GM12878 (cell line): ENCODE measurements at regions not wholly inside any gene's neighbourhood (a gene's known extent, or its start where the extent isn't known, plus 50 kb on each side); places are given as distances from the start of the nearest gene placed in this dataset.

Experiments
- ATAC-seq: fragments of 200-7000 bp; cut with Tn5 transposase; 3 replicates; pipeline ENCODE4 v1.9.1; 2020; ENCODE audit warnings: mild to moderate bottlenecking, moderate library complexity
- BruUV-seq: library from RNA; stranded (reverse); fragments of 400-500 nt; replicated peaks from 2 replicates; lab custom pipeline; 2021; lab: Mats Ljungman, UMichigan
- CTCF ChIA-PET: fragments of 300-600 bp; sonication (Branson Sonifier 250); formaldehyde crosslinking; extraction: SDS; loops from one replicate; lab custom pipeline; 2021; ENCODE audit warnings: inconsistent platforms; lab: Yijun Ruan, JAX
- POLR2A ChIA-PET: fragments of 350-600 bp; formaldehyde crosslinking; extraction: SDS; loops from one replicate; lab custom pipeline; 2021; ENCODE audit warnings: inconsistent platforms; lab: Charles Lee
- RAD21 ChIA-PET: fragments of 300-600 bp; sonication (Branson Sonifier 250); formaldehyde crosslinking; loops from one replicate; lab custom pipeline; 2023; ENCODE audit warnings: antibody characterized with exemption; ENCODE audit not compliant: unreplicated experiment; lab: Charles Lee
- SMC1A ChIA-PET: fragments of 300-600 bp; sonication (Branson Sonifier 250); formaldehyde crosslinking; loops from one replicate; lab custom pipeline; 2023; ENCODE audit not compliant: unreplicated experiment, uncharacterized antibody; lab: Charles Lee
- DNase-seq: peaks from one replicate; pipeline ENCODE4 v3.0.0-alpha.2; 2011; ENCODE audit warnings: low read depth, low spot score
- FAIRE-seq: peaks from 3 replicates; lab custom pipeline; 2011; peaks lifted over from hg19 to GRCh38; lab: Jason Lieb, UNC
- H2AFZ ChIP-seq: 2 replicates; pipeline ENCODE4 v1.6.0; 2011; ENCODE audit warnings: low read depth, low read length, control low read depth; ENCODE audit not compliant: control insufficient read depth
- H3K27ac ChIP-seq: 2 replicates; pipeline ENCODE4 v1.5.1; 2011; ENCODE audit warnings: control low read depth; ENCODE audit not compliant: control insufficient read depth, insufficient read depth
- H3K27me3 ChIP-seq, 2 experiments: replicated peaks in 1 of 2; 2 replicates each; pipeline versions ENCODE4 v1.6.0 to v1.6.1; 2011; ENCODE audit warnings: low read length in 1 of 2; ENCODE audit not compliant: control insufficient read depth in 2 of 2, insufficient read depth in 2 of 2
- H3K36me3 ChIP-seq, 2 experiments: 2 replicates each; pipeline ENCODE4 v1.5.1; 2011; ENCODE audit warnings: low read length in 1 of 2; ENCODE audit not compliant: control insufficient read depth in 2 of 2, insufficient read depth in 2 of 2
- H3K4me1 ChIP-seq: 2 replicates; pipeline ENCODE4 v1.6.1; 2011; ENCODE audit warnings: mild to moderate bottlenecking, low read length, moderate library complexity, mixed read lengths; ENCODE audit not compliant: control insufficient read depth, insufficient read depth
- H3K4me2 ChIP-seq: 2 replicates; pipeline ENCODE4 v1.6.0; 2011; ENCODE audit warnings: control low read depth; ENCODE audit not compliant: control insufficient read depth, insufficient read depth
- H3K4me3 ChIP-seq: fragments of 200-600 bp; sonication (generic); 2 replicates; pipeline ENCODE4 v1.5.1; 2016
- H3K79me2 ChIP-seq: 2 replicates; pipeline ENCODE4 v1.6.0; 2011; ENCODE audit warnings: low read length; ENCODE audit not compliant: control insufficient read depth, insufficient read depth
- H3K9ac ChIP-seq: 2 replicates; pipeline ENCODE4 v1.8.0; 2011; ENCODE audit warnings: low read length, control low read depth, mixed read lengths; ENCODE audit not compliant: control insufficient read depth, insufficient read depth
- H3K9me3 ChIP-seq: replicated peaks from 3 replicates; pipeline ENCODE4 v1.5.1; 2011; ENCODE audit warnings: mild to moderate bottlenecking, low read length; ENCODE audit not compliant: control insufficient read depth, insufficient read depth
- H4K20me1 ChIP-seq: 2 replicates; pipeline ENCODE4 v1.6.0; 2011; ENCODE audit not compliant: control insufficient read depth, insufficient read depth
- CBX5 ChIP-seq: sonication (generic); IDR thresholded peaks from 2 replicates; pipeline ENCODE4 v1.6.1; 2016; ENCODE audit warnings: low read depth, moderate library complexity, mild to moderate bottlenecking, inconsistent platforms
- CEBPB ChIP-seq, 2 experiments: fragments of 150-350 bp in 1 of 2; IDR thresholded peaks; 2 replicates each; pipeline ENCODE4 v1.6.1; 2012 to 2014; ENCODE audit warnings: low read depth in 2 of 2, low read length in 2 of 2, borderline replicate concordance in 1 of 2, inconsistent platforms in 1 of 2
- CHD2 ChIP-seq: IDR thresholded peaks from 2 replicates; pipeline ENCODE4 v1.6.1; 2011; ENCODE audit warnings: low read depth, low read length, improper control_type of control experiment, borderline replicate concordance
- CREM ChIP-seq: IDR thresholded peaks from 2 replicates; pipeline ENCODE4 v1.6.1; 2014; ENCODE audit warnings: antibody characterized with exemption, low read depth
- EED ChIP-seq: sonication (generic); IDR thresholded peaks from 2 replicates; pipeline ENCODE4 v1.6.1; 2016; ENCODE audit warnings: antibody characterized with exemption, low read depth
- ETV6 ChIP-seq, 2 experiments: fragments of 450-650 bp in 1 of 2; IDR thresholded peaks in 1 of 2; conservative IDR thresholded peaks in 1 of 2; 2 replicates each; pipeline ENCODE4 v1.6.1; 2014; ENCODE audit warnings: antibody characterized with exemption in 1 of 2, borderline replicate concordance in 1 of 2, low read depth in 1 of 2, mild to moderate bottlenecking in 1 of 2, moderate library complexity in 1 of 2
- HDGF ChIP-seq: fragments of 450-650 bp; IDR thresholded peaks from 2 replicates; pipeline ENCODE4 v1.6.1; 2016; ENCODE audit warnings: antibody characterized with exemption
- MEF2B ChIP-seq: fragments of 450-650 bp; IDR thresholded peaks from 2 replicates; pipeline ENCODE4 v1.6.1; 2018; ENCODE audit warnings: mild to moderate bottlenecking, moderate library complexity; ENCODE audit not compliant: partially characterized antibody, poor library complexity, severe bottlenecking
- SREBF2 ChIP-seq: IDR thresholded peaks from 2 replicates; pipeline ENCODE4 v1.6.1; 2012; ENCODE audit warnings: mild to moderate bottlenecking, low read length
- YBX1 ChIP-seq: fragments of 450-650 bp; IDR thresholded peaks from 2 replicates; pipeline ENCODE4 v1.6.1; 2016; ENCODE audit warnings: antibody characterized with exemption
- WGBS: methylation state at CpG from one replicate; pipeline ENCODE4 v1.1.6; 2016; ENCODE audit warnings: low lambda C conversion rate; ENCODE audit not compliant: insufficient replicate concordance, insufficient coverage; ENCODE audit errors: missing lambda C conversion rate; 5-methylcytosine and 5-hydroxymethylcytosine counted together
- in situ Hi-C: fragments of 300-500 bp; cut with MboI; formaldehyde crosslinking; loops from 9 replicates; pipeline ENCODE4 v1.14.3; 2018; ENCODE audit warnings: mixed read lengths
- intact Hi-C: fragments of 100-400 bp; cut with micrococcal nuclease; formaldehyde crosslinking; loops from one replicate; pipeline ENCODE4 v1.14.2; 2022; ENCODE audit not compliant: unreplicated experiment
- TF ChIP-seq, protein P1 (sequence below): IDR thresholded peaks from 2 replicates; pipeline ENCODE4 v1.6.1; 2012; ENCODE audit warnings: low read length, inconsistent platforms
- TF ChIP-seq, protein P2 (sequence below): fragments of 450-650 bp; formaldehyde crosslinking; IDR thresholded peaks from 2 replicates; pipeline ENCODE4 v1.4.0; 2022; ENCODE audit warnings: mild to moderate bottlenecking, moderate library complexity
- TF ChIP-seq, protein P3 (sequence below), 3 experiments: IDR thresholded peaks in 2 of 3; conservative IDR thresholded peaks in 1 of 3; 2 replicates each; pipeline ENCODE4 v1.5.1; 2011; ENCODE audit warnings: low read depth in 3 of 3, low read length in 3 of 3, mild to moderate bottlenecking in 3 of 3, control low read depth in 2 of 3, moderate library complexity in 2 of 3, inconsistent platforms in 1 of 3, mixed read lengths in 1 of 3; ENCODE audit not compliant: control insufficient read depth in 2 of 3, insufficient read depth in 1 of 3; ENCODE audit errors: extremely low read depth in 1 of 3
- TF ChIP-seq, protein P4 (sequence below): fragments of 450-650 bp; formaldehyde crosslinking; IDR thresholded peaks from 2 replicates; pipeline ENCODE4 v1.5.0; 2022; ENCODE audit warnings: mild to moderate bottlenecking, missing genetic modification characterization

DNA sequence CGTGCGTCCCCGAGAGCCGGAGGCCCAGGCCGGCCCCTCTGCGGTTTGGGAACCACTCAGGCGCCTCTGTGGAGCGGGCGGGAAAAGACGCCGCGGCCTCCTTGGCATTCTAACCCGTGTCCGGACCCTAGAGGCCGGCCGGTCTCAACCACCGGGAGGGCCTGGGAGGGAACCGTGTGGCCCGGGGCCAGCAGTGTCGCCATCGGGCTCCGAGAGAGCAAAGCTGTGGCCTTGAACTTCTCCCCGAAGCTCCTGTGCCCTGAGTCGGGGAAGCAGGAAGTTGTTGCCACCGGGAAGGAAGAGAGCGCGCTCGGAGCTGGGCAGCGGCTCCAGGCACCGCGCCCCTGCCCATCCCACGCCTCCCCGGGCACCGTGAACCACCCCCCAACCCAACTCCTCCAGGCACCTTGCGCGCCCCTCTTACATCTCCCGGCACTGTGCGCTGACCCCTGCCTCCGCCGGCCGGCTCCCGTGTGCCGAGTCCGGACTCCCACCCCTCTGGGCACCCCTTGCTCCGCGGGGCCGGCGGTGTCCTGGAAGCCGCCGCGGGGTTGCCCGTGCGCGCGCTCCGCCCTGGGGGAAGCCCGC is 80.0 kb upstream of the PPARA start:
- ChIA-PET POLR2A (no interaction called here), RAD21 (no interaction called here), SMC1A (no interaction called here), CTCF (no interaction called here)
- no TSS peak for BruUV-seq
- in situ Hi-C loops (no loop called here), intact Hi-C loops (no loop called here)
- Histone ChIP-seq H3K27me3 (peaks cover 0 to 3% of the 10 kb centered on the region in 2 experiments; a peak in 2 of 4 replicates), H4K20me1 (no peaks in the 10 kb centered on the region), H3K9ac (peak overlapping the region; percentile 78), H3K79me2 (peaks cover 41% of the 10 kb centered on the region), H3K9me3 (no peaks in the 10 kb centered on the region), H3K4me1 (peaks cover 6% of the 10 kb centered on the region), H3K4me2 (peak overlapping the region; percentile 79), H3K27ac (peak overlapping the region; percentile 77), H3K4me3 (peak overlapping the region; percentile 73), H3K36me3 (no peaks in the 10 kb centered on the region), H2AFZ (peak overlapping the region; percentile 46)
- ATAC-seq (no peak), DNase-seq (no peak), FAIRE-seq (no peak)
- 1% methylated on average over 56 of the region's 57 CpGs for WGBS
- no peak for TF ChIP-seq SREBF2
- TF ChIP-seq, protein P1, sequence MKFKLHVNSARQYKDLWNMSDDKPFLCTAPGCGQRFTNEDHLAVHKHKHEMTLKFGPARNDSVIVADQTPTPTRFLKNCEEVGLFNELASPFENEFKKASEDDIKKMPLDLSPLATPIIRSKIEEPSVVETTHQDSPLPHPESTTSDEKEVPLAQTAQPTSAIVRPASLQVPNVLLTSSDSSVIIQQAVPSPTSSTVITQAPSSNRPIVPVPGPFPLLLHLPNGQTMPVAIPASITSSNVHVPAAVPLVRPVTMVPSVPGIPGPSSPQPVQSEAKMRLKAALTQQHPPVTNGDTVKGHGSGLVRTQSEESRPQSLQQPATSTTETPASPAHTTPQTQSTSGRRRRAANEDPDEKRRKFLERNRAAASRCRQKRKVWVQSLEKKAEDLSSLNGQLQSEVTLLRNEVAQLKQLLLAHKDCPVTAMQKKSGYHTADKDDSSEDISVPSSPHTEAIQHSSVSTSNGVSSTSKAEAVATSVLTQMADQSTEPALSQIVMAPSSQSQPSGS = no peak
- TF ChIP-seq EED = 0 out of 2 replicates have a peak, but pooled peaks have one; percentile 18
- TF ChIP-seq, protein P2, sequence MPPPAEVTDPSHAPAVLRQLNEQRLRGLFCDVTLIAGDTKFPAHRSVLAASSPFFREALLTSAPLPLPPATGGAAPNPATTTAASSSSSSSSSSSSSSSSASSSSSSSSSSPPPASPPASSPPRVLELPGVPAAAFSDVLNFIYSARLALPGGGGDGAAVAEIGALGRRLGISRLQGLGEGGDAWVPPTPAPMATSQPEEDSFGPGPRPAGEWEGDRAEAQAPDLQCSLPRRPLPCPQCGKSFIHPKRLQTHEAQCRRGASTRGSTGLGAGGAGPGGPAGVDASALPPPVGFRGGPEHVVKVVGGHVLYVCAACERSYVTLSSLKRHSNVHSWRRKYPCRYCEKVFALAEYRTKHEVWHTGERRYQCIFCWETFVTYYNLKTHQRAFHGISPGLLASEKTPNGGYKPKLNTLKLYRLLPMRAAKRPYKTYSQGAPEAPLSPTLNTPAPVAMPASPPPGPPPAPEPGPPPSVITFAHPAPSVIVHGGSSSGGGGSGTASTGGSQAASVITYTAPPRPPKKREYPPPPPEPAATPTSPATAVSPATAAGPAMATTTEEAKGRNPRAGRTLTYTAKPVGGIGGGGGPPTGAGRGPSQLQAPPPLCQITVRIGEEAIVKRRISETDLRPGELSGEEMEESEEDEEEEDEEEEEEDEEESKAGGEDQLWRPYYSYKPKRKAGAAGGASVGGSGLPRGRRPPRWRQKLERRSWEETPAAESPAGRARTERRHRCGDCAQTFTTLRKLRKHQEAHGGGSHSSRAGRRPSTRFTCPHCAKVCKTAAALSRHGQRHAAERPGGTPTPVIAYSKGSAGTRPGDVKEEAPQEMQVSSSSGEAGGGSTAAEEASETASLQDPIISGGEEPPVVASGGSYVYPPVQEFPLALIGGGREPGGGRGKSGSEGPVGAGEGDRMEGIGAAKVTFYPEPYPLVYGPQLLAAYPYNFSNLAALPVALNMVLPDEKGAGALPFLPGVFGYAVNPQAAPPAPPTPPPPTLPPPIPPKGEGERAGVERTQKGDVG = no peak
- TF ChIP-seq MEF2B = no peak
- no peak for TF ChIP-seq YBX1
- no peak for TF ChIP-seq CEBPB (IDR thresholded peaks at IDR 0.05; ENCODE audit: borderline replicate concordance in 1 of 2, low read depth in 2 of 2, low read length in 2 of 2)
- no peak for TF ChIP-seq CBX5
- TF ChIP-seq HDGF = no peak
- no peak for TF ChIP-seq ETV6 (conservative IDR thresholded peaks at IDR 0.05 in 1 of 2, IDR thresholded peaks at IDR 0.05 in 1 of 2; ENCODE audit: borderline replicate concordance in 1 of 2, low read depth in 1 of 2)
- TF ChIP-seq, protein P3, sequence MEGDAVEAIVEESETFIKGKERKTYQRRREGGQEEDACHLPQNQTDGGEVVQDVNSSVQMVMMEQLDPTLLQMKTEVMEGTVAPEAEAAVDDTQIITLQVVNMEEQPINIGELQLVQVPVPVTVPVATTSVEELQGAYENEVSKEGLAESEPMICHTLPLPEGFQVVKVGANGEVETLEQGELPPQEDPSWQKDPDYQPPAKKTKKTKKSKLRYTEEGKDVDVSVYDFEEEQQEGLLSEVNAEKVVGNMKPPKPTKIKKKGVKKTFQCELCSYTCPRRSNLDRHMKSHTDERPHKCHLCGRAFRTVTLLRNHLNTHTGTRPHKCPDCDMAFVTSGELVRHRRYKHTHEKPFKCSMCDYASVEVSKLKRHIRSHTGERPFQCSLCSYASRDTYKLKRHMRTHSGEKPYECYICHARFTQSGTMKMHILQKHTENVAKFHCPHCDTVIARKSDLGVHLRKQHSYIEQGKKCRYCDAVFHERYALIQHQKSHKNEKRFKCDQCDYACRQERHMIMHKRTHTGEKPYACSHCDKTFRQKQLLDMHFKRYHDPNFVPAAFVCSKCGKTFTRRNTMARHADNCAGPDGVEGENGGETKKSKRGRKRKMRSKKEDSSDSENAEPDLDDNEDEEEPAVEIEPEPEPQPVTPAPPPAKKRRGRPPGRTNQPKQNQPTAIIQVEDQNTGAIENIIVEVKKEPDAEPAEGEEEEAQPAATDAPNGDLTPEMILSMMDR (IDR thresholded peaks at IDR 0.05 in 2 of 3, conservative IDR thresholded peaks at IDR 0.05 in 1 of 3; ENCODE audit: control insufficient read depth in 2 of 3, extremely low read depth in 1 of 3, insufficient read depth in 1 of 3, low read depth in 3 of 3, low read length in 3 of 3) = no peak
- no peak for TF ChIP-seq CREM
- no peak for TF ChIP-seq CHD2
- TF ChIP-seq, protein P4, sequence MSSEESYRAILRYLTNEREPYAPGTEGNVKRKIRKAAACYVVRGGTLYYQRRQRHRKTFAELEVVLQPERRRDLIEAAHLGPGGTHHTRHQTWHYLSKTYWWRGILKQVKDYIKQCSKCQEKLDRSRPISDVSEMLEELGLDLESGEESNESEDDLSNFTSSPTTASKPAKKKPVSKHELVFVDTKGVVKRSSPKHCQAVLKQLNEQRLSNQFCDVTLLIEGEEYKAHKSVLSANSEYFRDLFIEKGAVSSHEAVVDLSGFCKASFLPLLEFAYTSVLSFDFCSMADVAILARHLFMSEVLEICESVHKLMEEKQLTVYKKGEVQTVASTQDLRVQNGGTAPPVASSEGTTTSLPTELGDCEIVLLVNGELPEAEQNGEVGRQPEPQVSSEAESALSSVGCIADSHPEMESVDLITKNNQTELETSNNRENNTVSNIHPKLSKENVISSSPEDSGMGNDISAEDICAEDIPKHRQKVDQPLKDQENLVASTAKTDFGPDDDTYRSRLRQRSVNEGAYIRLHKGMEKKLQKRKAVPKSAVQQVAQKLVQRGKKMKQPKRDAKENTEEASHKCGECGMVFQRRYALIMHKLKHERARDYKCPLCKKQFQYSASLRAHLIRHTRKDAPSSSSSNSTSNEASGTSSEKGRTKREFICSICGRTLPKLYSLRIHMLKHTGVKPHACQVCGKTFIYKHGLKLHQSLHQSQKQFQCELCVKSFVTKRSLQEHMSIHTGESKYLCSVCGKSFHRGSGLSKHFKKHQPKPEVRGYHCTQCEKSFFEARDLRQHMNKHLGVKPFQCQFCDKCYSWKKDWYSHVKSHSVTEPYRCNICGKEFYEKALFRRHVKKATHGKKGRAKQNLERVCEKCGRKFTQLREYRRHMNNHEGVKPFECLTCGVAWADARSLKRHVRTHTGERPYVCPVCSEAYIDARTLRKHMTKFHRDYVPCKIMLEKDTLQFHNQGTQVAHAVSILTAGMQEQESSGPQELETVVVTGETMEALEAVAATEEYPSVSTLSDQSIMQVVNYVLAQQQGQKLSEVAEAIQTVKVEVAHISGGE (CRISPR knock-in tag) = no peak
